GM12874 (cell line): ENCODE measurements at regions not wholly inside any gene's neighbourhood (a gene's known extent, or its start where the extent isn't known, plus 50 kb on each side); places are given as distances from the start of the nearest gene placed in this dataset.

Experiments
- CTCF ChIP-seq: IDR thresholded peaks from 2 replicates; pipeline ENCODE4 v1.5.1; 2011; ENCODE audit warnings: low read depth, mild to moderate bottlenecking, control low read depth, low read length, moderate library complexity; ENCODE audit not compliant: insufficient read depth

DNA sequence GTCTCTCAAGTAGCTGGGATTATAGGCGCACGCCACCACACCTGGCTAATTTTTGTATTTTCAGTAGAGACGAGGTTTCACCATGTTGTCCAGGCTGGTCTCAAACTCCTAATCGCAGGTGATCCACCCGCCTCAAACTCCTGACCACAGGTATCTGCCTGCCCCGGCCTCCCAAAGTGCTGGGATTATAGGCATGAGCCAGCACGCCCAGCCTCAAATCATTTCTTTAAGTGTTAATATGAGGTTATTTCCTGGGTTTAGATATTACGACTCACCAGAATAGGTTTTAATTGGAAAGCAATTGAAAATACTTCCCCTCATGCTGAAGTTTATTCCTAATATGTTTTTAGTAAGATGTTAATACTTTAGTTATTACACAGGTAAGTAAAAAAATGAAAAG is 144.5 kb downstream of the NUFIP1 start:
- no peak for TF ChIP-seq CTCF

DNA sequence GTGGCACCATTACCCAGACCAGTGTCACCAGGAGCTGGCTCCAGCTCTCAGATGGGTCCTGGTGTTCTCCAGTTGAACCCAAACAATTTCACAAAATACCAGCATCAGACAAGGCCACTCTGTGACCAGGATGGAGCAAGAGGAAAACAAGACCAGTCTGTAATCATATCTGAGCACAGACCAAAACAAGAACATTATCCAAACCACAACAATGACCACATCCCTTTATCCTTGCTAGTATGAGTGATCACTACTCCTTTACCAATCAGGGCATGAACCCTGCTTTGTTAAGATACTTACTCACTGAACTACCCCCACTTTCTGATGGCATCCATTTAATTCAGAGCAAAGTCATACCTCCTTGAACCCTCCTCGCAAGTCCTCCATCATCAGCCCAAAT is 145.9 kb downstream of the NUFIP1 start:
- TF ChIP-seq CTCF = no peak

DNA sequence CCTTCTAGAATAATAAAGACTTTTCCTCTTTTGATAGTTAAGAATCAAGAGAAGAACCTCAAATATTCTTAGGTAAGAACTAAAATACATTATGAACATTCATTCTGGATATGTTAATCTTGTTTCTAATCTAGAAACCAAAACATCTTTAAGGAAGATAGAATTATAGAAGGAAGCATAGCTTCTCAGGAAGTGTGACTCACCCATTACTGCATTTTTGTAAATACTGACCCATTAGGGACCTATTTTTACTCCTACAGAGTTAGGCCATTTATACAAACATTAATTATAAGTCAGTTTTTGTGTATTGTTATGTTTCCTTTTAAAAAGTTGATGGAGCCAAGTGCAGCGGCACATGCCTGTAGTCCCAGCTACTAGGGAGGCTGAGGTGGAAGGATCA is 147.1 kb downstream of the NUFIP1 start:
- TF ChIP-seq CTCF = no peak

GRCh38 chr13:44840131-44840530 is 149.1 kb downstream of the NUFIP1 start:
- no peak for TF ChIP-seq CTCF

DNA sequence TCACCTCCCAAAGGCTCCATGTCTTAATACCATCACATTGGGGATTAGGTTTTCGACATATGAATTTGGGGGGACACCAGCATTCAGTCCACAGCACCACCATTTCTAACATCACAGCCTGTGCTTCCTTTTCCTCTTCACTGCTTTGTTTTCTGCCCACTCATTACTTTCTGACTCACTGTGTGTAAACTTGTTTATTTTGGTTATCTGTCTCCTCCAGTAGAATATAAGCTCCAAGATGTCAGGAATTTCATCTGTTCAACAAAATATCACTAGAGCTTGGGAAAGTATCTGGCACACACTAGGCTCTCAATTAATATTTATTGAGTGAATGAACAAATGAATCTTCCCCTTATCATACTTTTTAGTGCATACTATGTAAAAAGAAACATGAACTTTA is 152.0 kb downstream of the NUFIP1 start:
- no peak for TF ChIP-seq CTCF

DNA sequence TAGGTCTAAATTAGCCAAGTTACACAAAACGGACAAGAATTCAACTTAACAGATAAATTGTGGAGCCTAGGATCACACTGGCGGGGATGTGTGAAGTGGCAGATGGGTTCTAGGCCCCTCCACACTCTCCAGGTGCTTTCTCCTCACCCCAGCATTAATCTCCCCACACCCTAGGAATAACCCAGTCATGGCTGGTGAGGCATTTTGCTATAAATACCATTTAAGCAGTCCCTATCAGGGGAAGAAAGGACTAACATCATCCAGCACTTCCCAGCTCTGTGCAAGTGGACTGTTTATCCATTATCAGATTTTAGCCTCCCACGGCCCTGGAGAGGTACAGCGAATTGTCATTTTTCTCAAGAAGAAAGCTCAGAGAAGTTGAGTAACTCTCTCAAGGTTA is 154.9 kb downstream of the NUFIP1 start:
- no peak for TF ChIP-seq CTCF

DNA sequence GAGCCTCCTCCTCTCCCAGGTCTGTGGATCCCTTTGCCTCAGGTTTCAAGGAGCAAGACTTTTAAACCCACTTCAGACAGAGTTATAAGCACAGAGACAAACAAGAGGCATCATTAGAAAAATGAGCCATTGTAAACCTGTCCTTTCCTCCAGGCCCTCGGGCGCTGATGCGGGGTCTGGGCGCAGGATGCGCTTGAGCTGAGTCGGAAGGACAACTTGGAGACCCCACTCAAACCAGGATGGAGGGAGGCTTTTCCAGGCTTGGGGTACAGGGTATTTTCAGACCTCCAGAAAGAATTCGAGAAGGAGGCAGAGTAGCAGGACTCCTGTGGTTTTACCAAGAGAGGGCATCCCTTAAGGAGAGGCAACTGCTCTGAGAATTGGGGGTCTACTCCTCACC is 155.6 kb downstream of the NUFIP1 start:
- no peak for TF ChIP-seq CTCF

GRCh38 chr13:44833139-44833538 is 156.1 kb downstream of the NUFIP1 start:
- no peak for TF ChIP-seq CTCF
